ENCODE measurements at regions not wholly inside any gene's neighbourhood (a gene's known extent, or its start where the extent isn't known, plus 50 kb on each side); places are given as distances from the start of the nearest gene placed in this dataset.

DNA sequence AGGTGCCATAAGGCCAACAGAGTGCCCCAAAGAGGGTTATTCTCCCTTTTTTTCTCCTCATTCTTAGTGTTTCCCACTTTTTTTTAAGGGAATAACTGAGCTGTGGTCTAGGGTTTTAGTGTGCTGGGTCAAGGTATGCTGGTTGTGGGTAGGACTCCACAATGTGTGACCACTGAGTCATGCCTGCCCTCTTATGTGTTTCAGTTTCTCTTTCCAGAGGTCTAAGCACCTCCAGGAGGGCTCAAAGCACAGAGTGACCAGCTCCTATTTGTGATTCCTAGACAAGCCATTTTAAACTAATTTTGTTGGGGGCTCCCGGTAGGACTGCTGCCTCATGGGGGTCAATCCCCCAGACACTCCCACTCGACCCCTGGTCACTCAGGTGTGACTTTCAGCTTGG lies 80.5 kb upstream of the GC start:
- no peaks in the 10 kb centered on the region for H3K4me1 ChIP-seq (ENCODE audit: control extremely low read depth in 1 of 4, control insufficient read depth in 4 of 4, insufficient read depth in 4 of 4, low read length in 3 of 4)
- H3K36me3 ChIP-seq (ENCODE audit: control insufficient read depth in 4 of 4, insufficient read depth in 4 of 4, low read length in 3 of 4), result no peaks in the 10 kb centered on the region
- CTCF ChIA-PET, result no interaction called here
- no peak for DNase-seq
- H3K9me3 ChIP-seq (ENCODE audit: control extremely low read depth in 1 of 5, control insufficient read depth in 4 of 5, insufficient read depth in 2 of 5, low read depth in 1 of 5, low read length in 4 of 5), result peaks cover 0 to 23% (median 7%) of the 10 kb centered on the region in 5 experiments
- H3K27me3 ChIP-seq (replicated peaks in 2 of 5; ENCODE audit: control insufficient read depth in 4 of 5, insufficient read depth in 5 of 5, low read length in 4 of 5), result no peaks in the 10 kb centered on the region
- WGBS (ENCODE audit: insufficient coverage), result 86% methylated on average over 1 of the region's 2 CpGs
- POLR2A ChIA-PET, result no interaction called here
- no peak overlapping the region for H3K4me3 ChIP-seq (ENCODE audit: control insufficient read depth in 1 of 7, extremely low read depth in 1 of 7, insufficient read depth in 4 of 7, low read depth in 2 of 7, low read length in 6 of 7)
- no peak overlapping the region for H3K27ac ChIP-seq (ENCODE audit: insufficient read depth in 1 of 2, low read depth in 1 of 2, low read length in 2 of 2, poor library complexity in 1 of 2, severe bottlenecking in 2 of 2)

DNA sequence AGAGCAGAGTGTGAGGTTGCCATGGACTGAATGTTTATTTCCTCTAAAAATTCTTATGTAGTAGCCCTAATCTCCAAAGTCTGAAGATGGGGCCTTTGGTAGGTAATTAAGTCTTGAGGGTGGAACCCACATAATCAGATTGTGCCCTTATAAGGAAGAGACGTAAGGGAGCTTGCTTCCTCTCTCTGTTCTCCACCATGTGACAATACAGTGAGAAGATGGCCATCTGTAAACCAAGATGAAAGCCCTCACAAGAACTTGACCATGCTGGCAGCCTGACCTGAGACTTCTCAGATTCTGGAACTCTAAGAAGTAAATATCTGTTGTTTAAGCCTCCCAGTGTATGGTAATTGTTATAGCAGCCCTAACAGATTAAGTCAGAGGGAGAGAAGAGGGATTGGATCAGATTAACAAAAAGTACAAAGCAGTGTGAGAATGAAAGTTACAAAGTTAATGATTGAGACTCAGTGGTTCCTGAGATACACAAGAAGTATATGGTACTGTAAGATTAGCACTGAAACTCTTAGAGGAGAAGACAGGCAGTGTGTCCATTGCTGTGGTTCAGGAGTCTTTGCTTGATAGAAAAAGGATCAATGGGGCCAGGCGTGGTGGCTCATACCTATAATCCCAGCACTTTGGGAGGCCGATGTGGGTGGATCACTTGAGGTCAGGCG lies 82.5 kb upstream of the GC start:
- H3K9me3 ChIP-seq (ENCODE audit: control extremely low read depth in 1 of 5, control insufficient read depth in 4 of 5, insufficient read depth in 2 of 5, low read depth in 1 of 5, low read length in 4 of 5), result peaks cover 0 to 21% (median 7%) of the 10 kb centered on the region in 5 experiments
- CTCF ChIA-PET, result no interaction called here
- 94% methylated on average over 2 of the region's 4 CpGs for WGBS (ENCODE audit: insufficient coverage)

DNA sequence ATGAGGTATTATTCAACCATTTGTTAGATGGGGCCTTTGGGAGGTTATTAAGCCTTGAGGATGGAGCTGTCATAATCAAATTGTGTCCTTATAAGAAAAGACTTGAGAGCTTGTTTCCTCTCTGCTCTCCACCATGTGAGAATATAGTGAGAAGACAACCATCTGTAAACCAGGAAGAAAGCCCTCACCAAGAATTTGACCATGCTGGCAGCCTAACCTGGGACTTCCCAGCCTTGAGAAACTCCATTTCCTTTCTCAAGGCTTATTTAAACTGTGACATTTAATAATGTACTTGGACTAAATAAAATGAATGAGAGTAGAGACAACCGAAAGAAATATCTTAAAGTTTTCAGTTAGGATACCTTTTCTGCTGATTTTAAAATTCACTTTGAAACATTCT lies 83.7 kb upstream of the GC start:
- POLR2A ChIA-PET, result no interaction called here
- Histone ChIP-seq H3K9me3 (ENCODE audit: control extremely low read depth in 1 of 5, control insufficient read depth in 4 of 5, insufficient read depth in 2 of 5, low read depth in 1 of 5, low read length in 4 of 5) (peaks cover 0 to 18% (median 7%) of the 10 kb centered on the region in 5 experiments), H3K27me3 (replicated peaks in 2 of 5; ENCODE audit: control insufficient read depth in 4 of 5, insufficient read depth in 5 of 5, low read length in 4 of 5) (no peaks in the 10 kb centered on the region), H3K36me3 (ENCODE audit: control insufficient read depth in 4 of 4, insufficient read depth in 4 of 4, low read length in 3 of 4) (no peaks in the 10 kb centered on the region), H3K4me3 (ENCODE audit: control insufficient read depth in 1 of 7, extremely low read depth in 1 of 7, insufficient read depth in 4 of 7, low read depth in 2 of 7, low read length in 6 of 7) (no peak overlapping the region), H3K27ac (ENCODE audit: insufficient read depth in 1 of 2, low read depth in 1 of 2, low read length in 2 of 2, poor library complexity in 1 of 2, severe bottlenecking in 2 of 2) (no peak overlapping the region), H3K4me1 (ENCODE audit: control extremely low read depth in 1 of 4, control insufficient read depth in 4 of 4, insufficient read depth in 4 of 4, low read length in 3 of 4) (no peaks in the 10 kb centered on the region)
- CTCF ChIA-PET, result no interaction called here
- DNase-seq, result no peak
- WGBS (ENCODE audit: insufficient coverage), result no CpG with 5 or more reads among the region's 1 CpG

More for the DNA sequence above, 82.5 kb upstream of the GC start:
- no peaks in the 10 kb centered on the region for H3K4me1 ChIP-seq (ENCODE audit: control extremely low read depth in 1 of 4, control insufficient read depth in 4 of 4, insufficient read depth in 4 of 4, low read length in 3 of 4)
- H3K27ac ChIP-seq (ENCODE audit: insufficient read depth in 1 of 2, low read depth in 1 of 2, low read length in 2 of 2, poor library complexity in 1 of 2, severe bottlenecking in 2 of 2), result no peak overlapping the region
- POLR2A ChIA-PET, result no interaction called here
- H3K36me3 ChIP-seq (ENCODE audit: control insufficient read depth in 4 of 4, insufficient read depth in 4 of 4, low read length in 3 of 4), result no peaks in the 10 kb centered on the region
- DNase-seq, result no peak
- H3K27me3 ChIP-seq (replicated peaks in 2 of 5; ENCODE audit: control insufficient read depth in 4 of 5, insufficient read depth in 5 of 5, low read length in 4 of 5), result no peaks in the 10 kb centered on the region
- no peak overlapping the region for H3K4me3 ChIP-seq (ENCODE audit: control insufficient read depth in 1 of 7, extremely low read depth in 1 of 7, insufficient read depth in 4 of 7, low read depth in 2 of 7, low read length in 6 of 7)

DNA sequence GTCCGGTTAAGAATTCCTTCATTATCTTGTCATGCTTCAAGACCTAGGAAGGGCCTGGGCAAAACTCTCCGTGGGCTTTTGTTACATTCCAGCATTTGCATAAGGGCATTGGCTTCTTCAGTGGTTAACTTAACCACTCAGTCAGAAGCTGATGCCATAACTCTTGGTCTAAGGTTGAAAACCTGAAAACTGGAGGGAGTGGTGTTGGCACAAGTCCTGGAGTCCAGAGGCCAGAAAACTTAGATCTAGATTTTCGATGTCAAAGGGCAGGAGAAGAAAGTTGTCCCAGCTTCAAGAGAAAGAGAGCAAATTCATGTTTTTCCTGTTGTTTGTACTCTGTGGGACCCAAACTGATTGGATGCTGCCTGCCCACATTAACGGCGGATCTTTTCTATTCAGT lies 86.6 kb upstream of the GC start:
- no peak for DNase-seq
- no peak overlapping the region for H3K27ac ChIP-seq (ENCODE audit: insufficient read depth in 1 of 2, low read depth in 1 of 2, low read length in 2 of 2, poor library complexity in 1 of 2, severe bottlenecking in 2 of 2)
- ChIA-PET POLR2A (interaction anchor here (0.6 kb wide), 1 partner anchor 59 kb away, joined by 3 read pairs; no protein-coding TSS in a partner anchor), CTCF (no interaction called here)
- 98% methylated on average over 4 of the region's 5 CpGs for WGBS (ENCODE audit: insufficient coverage)
- H3K27me3 ChIP-seq (replicated peaks in 2 of 5; ENCODE audit: control insufficient read depth in 4 of 5, insufficient read depth in 5 of 5, low read length in 4 of 5), result no peaks in the 10 kb centered on the region
- no peaks in the 10 kb centered on the region for H3K36me3 ChIP-seq (ENCODE audit: control insufficient read depth in 4 of 4, insufficient read depth in 4 of 4, low read length in 3 of 4)
- peaks cover 0 to 6% (median under 1%) of the 10 kb centered on the region in 5 experiments for H3K9me3 ChIP-seq (ENCODE audit: control extremely low read depth in 1 of 5, control insufficient read depth in 4 of 5, insufficient read depth in 2 of 5, low read depth in 1 of 5, low read length in 4 of 5)
- H3K4me1 ChIP-seq (ENCODE audit: control extremely low read depth in 1 of 4, control insufficient read depth in 4 of 4, insufficient read depth in 4 of 4, low read length in 3 of 4), result no peaks in the 10 kb centered on the region
- no peak overlapping the region for H3K4me3 ChIP-seq (ENCODE audit: control insufficient read depth in 1 of 7, extremely low read depth in 1 of 7, insufficient read depth in 4 of 7, low read depth in 2 of 7, low read length in 6 of 7)

DNA sequence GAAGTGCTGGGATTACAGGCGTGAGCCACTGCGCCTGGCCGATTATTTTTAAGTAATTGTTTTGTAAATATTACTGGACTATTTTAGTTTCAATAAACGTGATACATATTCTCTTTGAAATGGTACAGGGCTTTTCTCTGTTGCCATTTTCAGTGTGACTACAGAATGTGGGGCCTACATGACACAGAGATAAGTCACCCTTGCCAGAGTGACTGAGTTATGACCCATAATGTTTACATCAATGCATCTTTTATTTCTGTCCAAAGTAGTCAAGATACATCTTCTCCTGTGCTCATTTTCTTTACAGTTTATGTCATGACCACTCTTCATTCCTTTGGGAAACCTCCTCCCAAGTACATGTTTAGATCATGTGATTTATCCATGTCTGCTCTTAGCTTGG lies 88.3 kb upstream of the GC start:
- DNase-seq, result no peak
- Histone ChIP-seq H3K27ac (ENCODE audit: insufficient read depth in 1 of 2, low read depth in 1 of 2, low read length in 2 of 2, poor library complexity in 1 of 2, severe bottlenecking in 2 of 2) (no peak overlapping the region), H3K9me3 (ENCODE audit: control extremely low read depth in 1 of 5, control insufficient read depth in 4 of 5, insufficient read depth in 2 of 5, low read depth in 1 of 5, low read length in 4 of 5) (peaks cover 0 to under 1% (median 0%) of the 10 kb centered on the region in 5 experiments), H3K4me1 (ENCODE audit: control extremely low read depth in 1 of 4, control insufficient read depth in 4 of 4, insufficient read depth in 4 of 4, low read length in 3 of 4) (no peaks in the 10 kb centered on the region), H3K27me3 (replicated peaks in 2 of 5; ENCODE audit: control insufficient read depth in 4 of 5, insufficient read depth in 5 of 5, low read length in 4 of 5) (no peaks in the 10 kb centered on the region), H3K4me3 (ENCODE audit: control insufficient read depth in 1 of 7, extremely low read depth in 1 of 7, insufficient read depth in 4 of 7, low read depth in 2 of 7, low read length in 6 of 7) (no peak overlapping the region), H3K36me3 (ENCODE audit: control insufficient read depth in 4 of 4, insufficient read depth in 4 of 4, low read length in 3 of 4) (no peaks in the 10 kb centered on the region)
- WGBS (ENCODE audit: insufficient coverage), result 100% methylated on average over 1 of the region's 4 CpGs
- POLR2A ChIA-PET, result no interaction called here
- CTCF ChIA-PET, result no interaction called here

DNA sequence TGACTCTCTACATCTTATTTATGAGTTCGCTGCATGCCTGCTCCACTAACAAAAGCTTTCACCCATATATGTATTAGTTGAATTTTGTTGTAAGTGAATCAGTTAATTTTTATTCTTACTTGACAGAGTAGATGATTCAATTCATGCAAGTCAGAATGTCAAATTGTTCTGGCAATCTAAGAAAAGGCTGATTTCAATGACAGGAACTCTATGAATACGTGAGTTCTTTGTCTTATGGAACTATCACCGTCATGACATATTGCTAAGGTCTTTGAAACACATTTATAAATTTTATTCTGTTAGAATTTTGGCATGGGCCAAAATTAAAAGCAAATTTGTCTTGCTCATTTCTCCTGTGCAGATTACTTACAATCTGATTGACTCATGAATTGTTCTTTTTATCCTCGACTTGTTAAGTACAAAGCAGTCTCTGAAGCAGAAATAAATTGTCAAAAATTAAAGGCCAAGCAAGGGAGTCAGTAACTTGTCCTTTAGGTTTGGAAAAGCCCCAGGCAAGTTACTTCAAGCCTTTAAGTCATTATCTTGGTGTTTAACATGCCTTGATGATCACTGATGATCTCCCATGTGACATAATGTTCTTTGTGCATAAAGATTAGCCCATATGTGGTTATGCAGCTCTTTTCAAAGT lies 89.0 kb upstream of the GC start:
- H3K27me3 ChIP-seq (replicated peaks in 2 of 5; ENCODE audit: control insufficient read depth in 4 of 5, insufficient read depth in 5 of 5, low read length in 4 of 5), result no peaks in the 10 kb centered on the region
- no peak for DNase-seq
- no peaks in the 10 kb centered on the region for H3K4me1 ChIP-seq (ENCODE audit: control extremely low read depth in 1 of 4, control insufficient read depth in 4 of 4, insufficient read depth in 4 of 4, low read length in 3 of 4)
- no peak overlapping the region for H3K27ac ChIP-seq (ENCODE audit: insufficient read depth in 1 of 2, low read depth in 1 of 2, low read length in 2 of 2, poor library complexity in 1 of 2, severe bottlenecking in 2 of 2)
- POLR2A ChIA-PET, result no interaction called here
- CTCF ChIA-PET, result interaction anchor here (0.6 kb wide), 1 partner anchor 939 kb away, joined by 3 read pairs; no protein-coding TSS in a partner anchor
- H3K9me3 ChIP-seq (ENCODE audit: control extremely low read depth in 1 of 5, control insufficient read depth in 4 of 5, insufficient read depth in 2 of 5, low read depth in 1 of 5, low read length in 4 of 5), result peaks cover 0 to 1% (median 0%) of the 10 kb centered on the region in 5 experiments
- no peaks in the 10 kb centered on the region for H3K36me3 ChIP-seq (ENCODE audit: control insufficient read depth in 4 of 4, insufficient read depth in 4 of 4, low read length in 3 of 4)
- 100% methylated on average over 1 of the region's 4 CpGs for WGBS (ENCODE audit: insufficient coverage)
- H3K4me3 ChIP-seq (ENCODE audit: control insufficient read depth in 1 of 7, extremely low read depth in 1 of 7, insufficient read depth in 4 of 7, low read depth in 2 of 7, low read length in 6 of 7), result no peak overlapping the region

DNA sequence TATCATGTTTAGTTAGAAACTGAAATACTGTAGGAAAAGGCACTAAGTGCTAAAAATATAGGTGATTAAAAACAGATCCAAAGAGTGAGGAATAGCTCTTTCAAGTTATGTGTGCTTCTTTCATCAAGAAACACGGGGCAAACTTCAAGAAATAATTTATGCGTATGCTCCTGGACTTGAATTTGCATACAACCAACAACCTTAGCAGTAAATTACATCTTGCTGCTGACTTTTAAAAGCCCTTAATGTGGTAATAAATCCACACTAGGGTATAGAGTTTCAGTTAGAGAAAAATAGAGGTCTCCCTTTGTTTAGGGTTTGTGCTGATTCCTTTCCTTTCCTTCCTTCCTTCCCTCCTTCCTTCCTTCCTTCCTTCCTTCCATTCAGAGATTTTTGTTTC lies 94.5 kb upstream of the GC start:
- WGBS (ENCODE audit: insufficient coverage), result 100% methylated on average over 1 of the region's 2 CpGs
- CTCF ChIA-PET, result no interaction called here

More for the DNA sequence above, 94.5 kb upstream of the GC start:
- POLR2A ChIA-PET, result interaction anchor here (0.6 kb wide), 1 partner anchor 294 kb away, joined by 5 read pairs; no protein-coding TSS in a partner anchor
- no peaks in the 10 kb centered on the region for H3K36me3 ChIP-seq (ENCODE audit: control insufficient read depth in 4 of 4, insufficient read depth in 4 of 4, low read length in 3 of 4)
- H3K9me3 ChIP-seq (ENCODE audit: control extremely low read depth in 1 of 5, control insufficient read depth in 4 of 5, insufficient read depth in 2 of 5, low read depth in 1 of 5, low read length in 4 of 5), result peaks cover 0 to 1% (median 0%) of the 10 kb centered on the region in 5 experiments
- no peak overlapping the region for H3K27ac ChIP-seq (ENCODE audit: insufficient read depth in 1 of 2, low read depth in 1 of 2, low read length in 2 of 2, poor library complexity in 1 of 2, severe bottlenecking in 2 of 2)
- no peaks in the 10 kb centered on the region for H3K4me1 ChIP-seq (ENCODE audit: control extremely low read depth in 1 of 4, control insufficient read depth in 4 of 4, insufficient read depth in 4 of 4, low read length in 3 of 4)
- H3K4me3 ChIP-seq (ENCODE audit: control insufficient read depth in 1 of 7, extremely low read depth in 1 of 7, insufficient read depth in 4 of 7, low read depth in 2 of 7, low read length in 6 of 7), result no peak overlapping the region
- no peaks in the 10 kb centered on the region for H3K27me3 ChIP-seq (replicated peaks in 2 of 5; ENCODE audit: control insufficient read depth in 4 of 5, insufficient read depth in 5 of 5, low read length in 4 of 5)
- no peak for DNase-seq
